Muscle of arm (tissue), 1 donor: ENCODE measurements at regions not wholly inside any gene's neighbourhood (a gene's known extent, or its start where the extent isn't known, plus 50 kb on each side); places are given as distances from the start of the nearest gene placed in this dataset.
"Not testable (repeated sequence)": the region's sequence is repeated elsewhere in the genome, so short reads cannot be mapped to it uniquely, and the experiment has no call there.

Experiments used
- DNase-seq: peaks from one replicate; pipeline ENCODE4 v3.0.0-alpha.2; 2013

- not testable (repeated sequence) for DNase-seq
Observed at GRCh38 chr9:93879662-93880407, 75.3 kb downstream of the BARX1 start.

GRCh38 chr9:93875330-93875729 is 79.8 kb downstream of the BARX1 start:
- DNase-seq = no peak

- DNase-seq = no peak
Observed at GRCh38 chr9:93874242-93874641, 80.9 kb downstream of the BARX1 start.

- no peak for DNase-seq
Observed at GRCh38 chr9:93871286-93871685, 83.9 kb downstream of the BARX1 start.

GRCh38 chr9:93869863-93870262 is 85.3 kb downstream of the BARX1 start:
- DNase-seq = no peak

- DNase-seq = peak; percentile 9
Observed at GRCh38 chr9:93869088-93869487, 86.1 kb downstream of the BARX1 start.

GRCh38 chr9:93865716-93866115 is 89.4 kb downstream of the BARX1 start:
- DNase-seq = no peak

- no peak for DNase-seq
Observed at GRCh38 chr9:93865245-93865644, 89.9 kb downstream of the BARX1 start.

- DNase-seq = no peak
Observed at GRCh38 chr9:93864840-93865239, 90.3 kb downstream of the BARX1 start.

GRCh38 chr9:93864032-93864431 is 91.1 kb downstream of the BARX1 start:
- peak; percentile 7 for DNase-seq

GRCh38 chr9:93862877-93863545 is 92.1 kb downstream of the BARX1 start:
- no peak for DNase-seq

- no peak for DNase-seq
Observed at GRCh38 chr9:93861736-93862358, 93.3 kb downstream of the BARX1 start.

GRCh38 chr9:93860694-93861658 is 94.2 kb downstream of the BARX1 start:
- no peak for DNase-seq

- DNase-seq = no peak
Observed at GRCh38 chr9:93859431-93860215, 95.5 kb downstream of the BARX1 start.

- DNase-seq = no peak
Observed at GRCh38 chr9:93857528-93857927, 97.6 kb downstream of the BARX1 start.

GRCh38 chr9:93852728-93853127 is 102.4 kb downstream of the BARX1 start:
- no peak for DNase-seq

GRCh38 chr9:93846349-93846748 is 108.8 kb downstream of the BARX1 start:
- DNase-seq = no peak

GRCh38 chr9:93843396-93843795 is 111.8 kb downstream of the BARX1 start:
- DNase-seq = no peak

- DNase-seq = no peak
Observed at GRCh38 chr9:93830606-93831005, 124.5 kb downstream of the BARX1 start.

GRCh38 chr9:93830012-93830596 is 125.1 kb downstream of the BARX1 start:
- no peak for DNase-seq
